Activated CD8-positive, alpha-beta memory T cell treated with anti-CD3 and anti-CD28 coated beads, Interleukin-2, amount 50 U/mL, for 1 hour (primary cell): ENCODE measurements at regions not wholly inside any gene's neighbourhood (a gene's known extent, or its start where the extent isn't known, plus 50 kb on each side); places are given as distances from the start of the nearest gene placed in this dataset.
"Not testable (repeated sequence)": the region's sequence is repeated elsewhere in the genome, so short reads cannot be mapped to it uniquely, and the experiment has no call there.

ENCODE experiments used
- DNase-seq: peaks from one replicate; pipeline ENCODE4 v3.0.0-alpha.2; 2020; ENCODE audit errors: extremely low read depth

DNA sequence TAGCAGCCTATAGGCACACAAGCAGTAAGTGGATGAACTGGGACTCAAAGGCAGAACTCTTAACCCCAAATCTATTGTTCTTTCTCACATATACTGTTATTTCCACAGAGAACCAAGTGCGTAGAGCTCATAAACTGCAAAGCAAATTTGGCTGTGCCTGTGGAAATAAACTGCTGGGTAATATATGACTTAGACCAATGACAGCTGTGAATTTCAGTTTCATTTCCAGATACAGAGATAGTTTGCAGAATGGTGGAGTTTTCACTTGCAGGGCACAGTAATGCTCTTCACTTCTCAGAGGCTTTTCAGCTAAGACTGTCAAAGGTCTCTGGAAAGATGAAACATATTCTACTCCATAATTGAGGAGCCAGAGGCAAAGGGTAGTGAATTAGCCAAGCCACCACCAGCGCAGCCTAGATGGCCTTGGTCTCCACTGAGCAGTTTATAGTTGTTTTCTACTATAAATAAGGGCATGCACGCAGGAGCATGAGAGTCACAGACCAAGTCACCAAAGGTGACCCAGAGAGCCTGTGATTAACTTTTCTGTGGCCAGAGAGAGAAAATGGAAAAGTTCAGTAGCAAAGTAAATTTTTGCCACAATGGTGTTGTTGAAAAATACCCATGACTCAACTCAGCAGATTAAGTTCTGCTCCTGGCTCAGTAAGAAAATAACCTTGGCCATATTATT lies 180.7 kb upstream of the GRM7 start:
- DNase-seq = no peak

GRCh38 chr3:6697285-6697684 lies 163.6 kb upstream of the GRM7 start:
- DNase-seq = no peak

DNA sequence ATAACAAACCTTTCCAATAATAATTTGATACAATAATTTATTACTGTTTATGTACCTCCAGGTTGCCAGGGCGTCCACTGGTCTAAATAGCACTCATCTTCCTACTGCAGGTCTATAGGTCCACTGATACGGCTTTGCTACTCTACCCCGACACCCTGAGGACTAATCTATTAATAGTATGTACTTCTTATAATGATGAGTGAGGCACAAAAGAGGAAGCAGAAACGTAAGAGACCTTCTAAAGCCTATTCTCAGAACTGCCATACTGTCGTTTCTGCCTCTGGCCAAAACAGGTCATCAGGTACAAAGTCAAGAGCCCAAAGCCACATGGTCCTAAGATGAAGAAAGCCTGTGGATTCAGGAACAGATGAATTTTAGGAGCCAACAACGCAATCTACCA lies 163.2 kb upstream of the GRM7 start:
- no peak for DNase-seq

GRCh38 chr3:6704817-6705216 lies 156.1 kb upstream of the GRM7 start:
- not testable (repeated sequence) for DNase-seq

DNA sequence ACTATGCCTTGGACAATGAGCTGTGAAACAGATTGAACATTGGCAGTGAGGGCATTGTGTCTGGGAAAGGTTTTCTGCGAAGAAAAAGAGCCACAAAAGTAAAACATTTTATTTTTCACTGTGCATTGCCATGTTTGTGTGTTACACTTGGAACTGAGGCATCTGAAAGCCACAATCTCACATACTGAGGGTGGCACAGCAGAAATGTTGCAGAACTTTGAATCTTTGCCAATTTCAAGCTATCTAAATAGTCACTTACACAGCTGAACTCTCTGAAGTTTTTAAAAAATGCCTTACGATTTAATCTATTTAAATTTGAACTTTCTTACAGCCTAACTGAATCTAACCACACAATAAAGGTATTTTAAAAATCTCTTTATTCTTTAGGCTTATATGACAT lies 154.1 kb upstream of the GRM7 start:
- no peak for DNase-seq

DNA sequence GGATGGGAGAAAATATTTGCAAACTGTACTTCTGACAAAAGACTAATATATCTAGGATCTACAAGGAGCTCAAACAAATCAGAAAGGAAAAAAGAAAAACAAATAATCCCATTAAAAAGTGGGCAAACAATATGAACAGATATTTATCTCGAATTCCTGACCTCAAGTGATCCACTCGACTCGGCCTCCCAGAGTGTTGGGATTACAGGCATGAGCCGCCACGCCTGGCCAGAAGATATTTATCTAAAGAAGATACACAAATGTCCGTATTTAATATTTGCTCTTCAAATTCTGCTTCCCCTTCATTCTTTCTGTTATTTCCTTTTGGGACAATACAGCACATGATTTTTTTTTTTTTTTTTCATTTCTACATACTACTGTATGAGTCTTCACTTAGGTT lies 151.7 kb upstream of the GRM7 start:
- DNase-seq = no peak

GRCh38 chr3:6714962-6715361 lies 146.0 kb upstream of the GRM7 start:
- no peak for DNase-seq

DNA sequence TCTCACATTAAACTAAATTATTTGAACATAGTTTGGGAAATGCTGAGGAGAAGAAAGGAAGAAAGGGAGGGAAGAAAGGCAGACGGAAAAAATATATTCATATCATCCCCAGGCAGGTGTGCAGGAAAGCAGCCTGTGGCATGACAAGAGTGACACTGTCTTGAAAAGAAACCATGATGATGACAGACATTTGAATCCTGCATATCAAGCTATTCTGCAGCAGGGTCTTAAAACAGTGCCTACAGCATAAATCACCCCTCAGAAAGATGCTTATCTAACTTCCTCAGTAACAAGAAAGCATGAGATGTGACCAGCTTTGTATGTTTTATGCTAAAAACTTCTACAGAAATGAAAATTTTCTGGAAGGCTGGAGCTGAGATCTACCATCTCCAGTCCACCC lies 144.5 kb upstream of the GRM7 start:
- DNase-seq = no peak

GRCh38 chr3:6717026-6717943 lies 143.6 kb upstream of the GRM7 start:
- DNase-seq = no peak

- DNase-seq = no peak
These were observed 140.9 kb upstream of the GRM7 start for GRCh38 chr3:6719999-6720398.

DNA sequence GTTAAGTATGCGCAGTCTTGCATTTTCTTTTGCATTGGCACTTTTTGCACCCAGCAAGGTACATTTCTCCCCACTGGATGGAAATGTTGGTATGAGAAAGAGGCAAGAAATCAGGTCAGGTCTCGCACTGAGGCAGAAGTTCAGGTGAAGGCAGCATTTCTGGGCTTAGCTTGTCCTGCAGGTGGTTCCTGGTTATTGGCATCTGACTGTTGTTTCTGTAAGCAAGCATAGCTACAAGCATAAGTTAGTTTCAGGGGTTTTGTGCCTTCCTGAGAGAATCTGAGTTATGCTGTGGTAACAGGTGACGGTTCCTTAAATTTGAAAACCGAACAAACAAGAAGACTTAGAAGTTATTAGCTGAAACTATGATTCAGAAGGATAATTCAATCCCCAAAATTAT lies 139.4 kb upstream of the GRM7 start:
- no peak for DNase-seq

DNA sequence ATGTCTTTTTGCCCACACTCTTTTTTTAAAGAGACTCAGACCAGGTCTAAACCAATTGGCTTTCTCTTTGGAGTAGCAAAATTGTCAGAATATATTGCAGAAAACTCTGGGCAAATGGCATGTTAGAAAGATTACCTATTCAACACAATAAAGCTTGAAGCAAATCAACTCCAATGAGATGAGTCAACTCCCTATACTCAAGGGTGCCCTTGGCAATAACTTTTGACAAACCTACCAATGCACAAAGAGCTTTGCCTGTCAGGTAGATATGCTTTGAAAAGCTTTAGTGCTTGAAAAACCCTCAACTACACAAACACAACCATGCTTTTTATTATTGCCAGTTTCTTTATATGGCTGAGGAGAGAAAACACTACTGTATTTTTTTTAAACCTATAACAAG lies 137.7 kb upstream of the GRM7 start:
- DNase-seq = no peak

DNA sequence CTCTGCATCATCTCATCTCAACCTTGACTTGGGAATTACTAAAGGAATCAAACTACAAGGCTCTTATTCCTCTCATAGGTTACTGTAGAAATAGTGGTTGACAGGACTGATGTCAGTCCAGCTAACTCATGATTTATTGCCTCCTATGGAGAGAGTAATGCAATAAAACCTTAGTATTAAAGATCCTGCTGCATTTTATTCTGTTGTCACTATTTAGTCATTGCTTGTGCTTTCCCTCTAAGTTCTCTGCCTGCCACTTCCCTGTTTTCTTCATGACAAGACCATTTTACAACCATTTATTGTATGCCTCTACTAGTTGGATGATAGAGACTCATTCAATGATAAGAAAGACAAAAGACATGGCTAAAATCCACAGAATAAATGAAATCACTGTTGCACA lies 134.1 kb upstream of the GRM7 start:
- DNase-seq = no peak

DNA sequence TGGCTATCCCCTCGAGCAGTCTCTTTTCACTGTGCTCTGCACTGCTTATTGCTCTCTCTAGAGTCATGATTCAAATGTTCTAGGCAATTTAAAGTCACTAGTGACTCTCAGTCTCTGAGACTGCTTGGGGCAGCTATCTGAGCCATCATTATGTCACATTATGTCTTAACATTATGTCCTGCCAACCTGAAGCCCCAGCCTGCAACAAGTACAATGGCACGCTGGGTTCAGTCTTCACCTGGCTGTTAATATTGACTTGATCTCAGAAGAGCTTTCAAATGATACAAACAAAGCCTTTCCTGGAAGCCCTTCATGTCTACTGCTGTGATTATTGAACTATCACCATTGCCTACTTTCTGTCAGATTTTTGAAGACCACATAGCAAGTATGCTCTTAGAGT lies 128.1 kb upstream of the GRM7 start:
- no peak for DNase-seq

GRCh38 chr3:6733699-6734394 lies 127.1 kb upstream of the GRM7 start:
- DNase-seq = no peak

DNA sequence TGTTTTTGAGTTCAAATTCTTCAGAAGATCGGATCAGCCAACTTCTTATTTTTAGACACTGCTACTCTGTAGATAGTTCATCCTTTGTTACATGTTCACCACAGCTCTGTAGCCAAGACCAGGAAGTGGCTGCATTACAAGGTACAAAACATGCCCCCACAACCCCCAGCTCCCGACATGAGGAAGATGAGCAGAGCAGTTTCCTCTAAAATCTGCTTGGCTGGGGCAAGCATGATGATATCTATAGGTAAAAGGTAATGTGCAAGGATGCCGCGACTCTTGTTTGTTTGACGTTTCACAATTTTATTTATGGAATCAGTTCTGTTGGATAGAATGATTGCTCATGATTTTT lies 126.5 kb upstream of the GRM7 start:
- DNase-seq = no peak

GRCh38 chr3:6736836-6737629 lies 123.9 kb upstream of the GRM7 start:
- DNase-seq = no peak

DNA sequence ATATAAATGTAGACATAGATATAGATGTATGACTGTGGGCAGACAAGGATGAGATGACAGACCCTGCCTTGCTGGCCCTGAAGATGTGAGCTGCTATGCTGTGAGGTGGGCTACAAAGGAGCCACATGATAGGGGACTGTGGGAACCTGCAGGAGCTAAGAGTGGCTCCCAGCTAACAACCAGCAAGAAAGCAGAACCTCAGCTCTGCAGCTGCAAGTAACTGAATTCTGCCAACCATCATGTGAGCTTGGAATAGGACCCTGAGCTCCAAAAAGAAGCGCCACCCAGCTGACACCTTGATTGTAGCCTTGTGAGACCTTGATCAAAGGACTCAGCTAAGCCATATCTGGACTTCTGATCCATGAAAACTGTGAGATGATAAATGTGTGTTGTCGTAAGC lies 123.3 kb upstream of the GRM7 start:
- DNase-seq = no peak

DNA sequence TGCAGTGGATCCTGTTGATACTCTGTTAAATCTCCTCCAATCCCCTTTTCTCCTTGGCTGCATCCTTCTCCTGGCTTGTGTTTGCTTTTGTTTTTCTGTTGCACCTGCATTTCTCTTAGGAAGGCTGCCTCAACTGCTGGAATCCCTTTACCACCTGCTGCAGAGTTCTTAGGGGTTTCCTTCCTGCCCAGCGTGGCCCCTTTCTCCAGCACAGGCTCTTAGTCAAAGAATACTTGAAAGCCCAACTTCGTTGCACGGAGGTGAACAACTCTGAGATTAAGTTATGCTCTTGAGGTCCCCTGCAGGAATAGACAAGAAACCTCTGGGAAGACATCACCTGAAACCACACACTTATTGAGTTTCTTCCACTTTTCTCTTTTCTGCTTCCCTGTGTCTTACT lies 121.6 kb upstream of the GRM7 start:
- DNase-seq = no peak

DNA sequence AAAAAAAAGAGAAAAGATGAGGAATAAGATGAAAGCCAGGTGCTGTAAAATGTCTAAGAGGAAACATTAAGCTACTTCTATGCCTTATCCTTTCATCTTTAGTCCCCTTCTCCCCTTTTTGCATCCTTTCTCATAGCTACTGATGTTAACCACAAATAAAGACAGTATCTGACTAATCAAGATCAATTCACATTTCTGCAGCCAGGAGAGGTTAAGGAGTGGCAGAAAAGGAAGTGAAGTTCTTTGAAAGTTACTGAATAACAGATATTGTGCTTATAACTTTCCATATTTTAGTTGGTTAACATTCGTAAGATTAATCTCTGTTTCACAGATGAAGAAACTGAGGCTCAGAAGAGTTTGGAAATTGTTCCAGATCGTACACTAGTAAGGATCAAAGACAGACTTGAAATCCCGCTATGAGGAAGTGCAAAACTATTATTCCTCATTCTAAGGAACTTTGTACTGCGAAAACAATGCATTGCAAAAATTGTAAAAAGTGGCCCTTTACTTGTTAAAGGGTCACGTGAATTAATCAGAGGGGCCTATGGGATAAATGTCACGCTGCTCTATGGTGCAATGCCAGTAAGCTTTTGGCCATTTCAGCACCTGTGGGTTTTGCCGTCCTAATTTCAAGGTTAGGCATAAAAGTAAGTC lies 117.7 kb upstream of the GRM7 start:
- DNase-seq = no peak

GRCh38 chr3:6746443-6746842 lies 114.5 kb upstream of the GRM7 start:
- no peak for DNase-seq

DNA sequence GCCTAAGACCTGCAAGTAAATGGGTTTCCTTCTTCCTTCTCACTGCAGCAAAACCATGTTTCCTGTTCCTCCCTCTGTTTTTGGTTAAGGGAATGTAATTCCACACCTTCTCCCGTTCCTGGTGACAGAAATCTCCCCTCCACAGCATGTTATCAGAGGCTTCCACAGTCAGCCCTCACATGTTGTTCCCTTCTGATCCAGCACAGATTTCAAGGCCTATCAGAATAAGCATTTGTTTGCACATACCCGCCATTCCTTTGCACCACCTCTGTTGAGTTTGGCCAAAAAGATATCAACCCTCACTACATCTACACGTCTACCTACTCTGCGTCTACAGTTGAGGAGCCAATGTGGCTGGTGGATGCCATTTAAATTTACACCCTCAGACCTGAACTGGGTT lies 113.9 kb upstream of the GRM7 start:
- no peak for DNase-seq
